Prostate gland (tissue), 2 donors: ENCODE measurements at regions not wholly inside any gene's neighbourhood (a gene's known extent, or its start where the extent isn't known, plus 50 kb on each side); places are given as distances from the start of the nearest gene placed in this dataset.

Experiments used
- CTCF ChIP-seq, 4 experiments: fragments of 200-600 bp in 2 of 4; fragments of 450-650 bp in 2 of 4; sonication (generic) in 2 of 4; IDR thresholded peaks; 1 replicate in 3 of 4; 2 replicates in 1 of 4; pipeline ENCODE4 v1.5.1; 2016 to 2019; ENCODE audit warnings: antibody characterized with exemption in 4 of 4, mild to moderate bottlenecking in 2 of 4, moderate library complexity in 2 of 4
- POLR2AphosphoS5 ChIP-seq: sonication (generic); formaldehyde crosslinking; IDR thresholded peaks from one replicate; pipeline ENCODE4 v1.6.1; 2017; ENCODE audit warnings: antibody characterized with exemption

- TF ChIP-seq POLR2AphosphoS5 (no peak), CTCF (IDR thresholded peaks at IDR 0.05) (no peak)
These were observed 101.3 kb downstream of the MRM1 start for GRCh38 chr17:36702636-36703035.
